Liver (tissue), 8 donors: ENCODE measurements at regions not wholly inside any gene's neighbourhood (a gene's known extent, or its start where the extent isn't known, plus 50 kb on each side); places are given as distances from the start of the nearest gene placed in this dataset.

Experiments
- DNase-seq: peaks from one replicate; pipeline ENCODE4 v3.0.0-alpha.2; 2017; ENCODE audit warnings: low spot score
- H3K27ac ChIP-seq, 2 donors: one replicate each; pipeline ENCODE4 v1.7.0; 2013; ENCODE audit warnings: inconsistent platforms in 2 of 2, low read length in 2 of 2, control low read depth in 1 of 2, low read depth in 1 of 2, mild to moderate bottlenecking in 1 of 2
- H3K27me3 ChIP-seq, 4 donors: one replicate each; pipeline versions ENCODE4 v1.6.1 to v1.7.0; 2013; ENCODE audit warnings: low read length in 3 of 4, inconsistent platforms in 1 of 4, mild to moderate bottlenecking in 1 of 4, moderate library complexity in 1 of 4; ENCODE audit not compliant: control insufficient read depth in 4 of 4, insufficient read depth in 4 of 4
- H3K36me3 ChIP-seq, 4 donors: one replicate each; pipeline versions ENCODE4 v1.6.1 to v1.7.0; 2013; ENCODE audit warnings: low read length in 3 of 4, mild to moderate bottlenecking in 3 of 4, low read depth in 1 of 4, moderate library complexity in 1 of 4; ENCODE audit not compliant: control insufficient read depth in 4 of 4, insufficient read depth in 3 of 4
- H3K4me1 ChIP-seq, 4 donors: one replicate each; pipeline versions ENCODE4 v1.6.1 to v1.7.0; 2013; ENCODE audit warnings: low read length in 3 of 4, mild to moderate bottlenecking in 3 of 4, moderate library complexity in 1 of 4; ENCODE audit not compliant: control insufficient read depth in 4 of 4, insufficient read depth in 4 of 4
- H3K4me3 ChIP-seq, 3 donors: one replicate each; pipeline versions ENCODE4 v1.6.1 to v1.7.0; 2013; ENCODE audit warnings: low read length in 3 of 3, control low read depth in 1 of 3, low read depth in 1 of 3, mild to moderate bottlenecking in 1 of 3
- H3K9ac ChIP-seq, 2 donors: one replicate each; pipeline ENCODE4 v1.7.0; 2013; ENCODE audit warnings: low read length in 2 of 2, mild to moderate bottlenecking in 2 of 2, moderate library complexity in 2 of 2, control low read depth in 1 of 2, low read depth in 1 of 2
- H3K9me3 ChIP-seq, 4 donors: one replicate each; pipeline versions ENCODE4 v1.6.1 to v1.7.0; 2013; ENCODE audit warnings: low read length in 3 of 4; ENCODE audit not compliant: control insufficient read depth in 4 of 4
- EGR1 ChIP-seq, 2 donors: IDR thresholded peaks; 2 replicates each; pipeline ENCODE4 v1.6.1; 2016 to 2018; ENCODE audit warnings: antibody characterized with exemption in 2 of 2, low read depth in 2 of 2
- FOXA1 ChIP-seq: IDR thresholded peaks from 2 replicates; pipeline ENCODE4 v1.6.1; 2016; ENCODE audit warnings: antibody characterized with exemption
- FOXA2 ChIP-seq: IDR thresholded peaks from 2 replicates; pipeline ENCODE4 v1.6.1; 2016; ENCODE audit warnings: antibody characterized with exemption
- GABPA ChIP-seq, 2 donors: IDR thresholded peaks in 1 of 2; conservative IDR thresholded peaks in 1 of 2; 2 replicates each; pipeline ENCODE4 v1.6.1; 2016; ENCODE audit warnings: antibody characterized with exemption in 2 of 2, mild to moderate bottlenecking in 1 of 2, moderate library complexity in 1 of 2
- HNF4A ChIP-seq, 2 donors: conservative IDR thresholded peaks; 2 replicates each; pipeline ENCODE4 v1.6.1; 2016; ENCODE audit warnings: antibody characterized with exemption in 2 of 2, mild to moderate bottlenecking in 2 of 2
- HNF4G ChIP-seq: IDR thresholded peaks from 2 replicates; pipeline ENCODE4 v1.6.1; 2016; ENCODE audit warnings: antibody characterized with exemption
- JUND ChIP-seq, 2 donors: IDR thresholded peaks; 2 replicates each; pipeline ENCODE4 v1.6.1; 2016; ENCODE audit warnings: antibody characterized with exemption in 2 of 2
- NR2F2 ChIP-seq: IDR thresholded peaks from 2 replicates; pipeline ENCODE4 v1.6.1; 2016; ENCODE audit warnings: antibody characterized with exemption
- RAD21 ChIP-seq, 2 donors: IDR thresholded peaks; 2 replicates each; pipeline ENCODE4 v1.6.1; 2016; ENCODE audit warnings: antibody characterized with exemption in 2 of 2, mild to moderate bottlenecking in 2 of 2
- SP1 ChIP-seq: IDR thresholded peaks from 2 replicates; pipeline ENCODE4 v1.6.1; 2018; ENCODE audit warnings: antibody characterized with exemption, mild to moderate bottlenecking
- YY1 ChIP-seq: IDR thresholded peaks from 2 replicates; pipeline ENCODE4 v1.6.1; 2016; ENCODE audit warnings: antibody characterized with exemption, mild to moderate bottlenecking
- WGBS: extraction: QIAGEN DNeasy Blood & Tissue Kit; methylation state at CpG from one replicate; pipeline ENCODE4 v1.1.7; 2013; 5-methylcytosine and 5-hydroxymethylcytosine counted together
- TF ChIP-seq, protein P1 (sequence below): IDR thresholded peaks from 2 replicates; pipeline ENCODE4 v1.6.1; 2016; ENCODE audit warnings: antibody characterized with exemption
- TF ChIP-seq, protein P2 (sequence below): IDR thresholded peaks from 2 replicates; pipeline ENCODE4 v1.6.1; 2016; ENCODE audit warnings: antibody characterized with exemption
- TF ChIP-seq, protein P3 (sequence below): fragments of 150-350 bp; IDR thresholded peaks from 2 replicates; pipeline ENCODE4 v1.5.1; 2017; ENCODE audit warnings: improper control_type of control experiment, low read depth, low read length; ENCODE audit not compliant: missing input control
- donor health status: healthy.
- donor health status: healthy.
- donor health status: healthy.
- donor health status: healthy.
- donor health status: healthy.

DNA sequence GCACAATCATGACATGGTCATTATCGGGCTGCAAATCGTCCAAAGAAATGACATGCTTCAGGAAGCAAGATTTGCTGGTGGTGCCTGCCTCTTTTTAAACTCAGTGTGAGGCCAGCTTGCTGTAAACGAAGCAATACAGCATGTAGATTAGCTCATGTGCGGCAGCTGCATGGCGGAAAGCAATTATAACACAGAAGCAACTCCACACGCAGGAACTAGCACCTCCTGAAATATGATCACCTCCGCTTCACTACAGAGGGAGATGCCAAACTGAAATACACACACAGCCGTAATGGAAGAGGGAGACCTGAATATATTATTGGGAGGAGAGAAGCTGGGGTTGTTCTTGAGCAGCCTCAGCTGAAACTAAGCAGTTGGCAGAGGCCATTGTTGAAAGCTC is 312.5 kb downstream of the PSAT1 start:
- TF ChIP-seq, protein P1, sequence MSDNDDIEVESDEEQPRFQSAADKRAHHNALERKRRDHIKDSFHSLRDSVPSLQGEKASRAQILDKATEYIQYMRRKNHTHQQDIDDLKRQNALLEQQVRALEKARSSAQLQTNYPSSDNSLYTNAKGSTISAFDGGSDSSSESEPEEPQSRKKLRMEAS = no peak
- no peak for TF ChIP-seq GABPA (IDR thresholded peaks at IDR 0.05 in 1 of 2, conservative IDR thresholded peaks at IDR 0.05 in 1 of 2)
- 79% methylated on average over 8 of the region's 8 CpGs for WGBS
- H3K27ac ChIP-seq = no peak overlapping the region

DNA sequence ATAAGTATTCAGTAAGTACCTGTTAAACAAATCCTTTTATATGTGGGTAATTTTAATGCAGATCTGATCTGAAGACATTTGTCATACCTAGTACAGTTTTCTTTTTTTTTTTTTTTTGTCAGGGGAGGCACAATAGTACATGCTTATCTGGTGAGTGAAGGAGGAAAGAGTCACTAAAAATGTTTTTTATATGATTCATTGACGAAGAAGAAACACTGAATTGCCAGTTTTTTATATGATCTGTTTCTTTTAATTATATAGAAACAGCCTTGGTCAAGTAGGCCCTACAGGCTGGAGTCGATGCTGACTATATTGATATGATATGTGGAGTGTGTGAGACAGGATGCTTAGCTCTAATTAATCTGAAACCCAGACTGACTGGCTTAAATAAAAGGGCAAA is 315.2 kb downstream of the PSAT1 start:
- H3K9me3 ChIP-seq = no peaks in the 10 kb centered on the region
- DNase-seq = no peak
- TF ChIP-seq, protein P2, sequence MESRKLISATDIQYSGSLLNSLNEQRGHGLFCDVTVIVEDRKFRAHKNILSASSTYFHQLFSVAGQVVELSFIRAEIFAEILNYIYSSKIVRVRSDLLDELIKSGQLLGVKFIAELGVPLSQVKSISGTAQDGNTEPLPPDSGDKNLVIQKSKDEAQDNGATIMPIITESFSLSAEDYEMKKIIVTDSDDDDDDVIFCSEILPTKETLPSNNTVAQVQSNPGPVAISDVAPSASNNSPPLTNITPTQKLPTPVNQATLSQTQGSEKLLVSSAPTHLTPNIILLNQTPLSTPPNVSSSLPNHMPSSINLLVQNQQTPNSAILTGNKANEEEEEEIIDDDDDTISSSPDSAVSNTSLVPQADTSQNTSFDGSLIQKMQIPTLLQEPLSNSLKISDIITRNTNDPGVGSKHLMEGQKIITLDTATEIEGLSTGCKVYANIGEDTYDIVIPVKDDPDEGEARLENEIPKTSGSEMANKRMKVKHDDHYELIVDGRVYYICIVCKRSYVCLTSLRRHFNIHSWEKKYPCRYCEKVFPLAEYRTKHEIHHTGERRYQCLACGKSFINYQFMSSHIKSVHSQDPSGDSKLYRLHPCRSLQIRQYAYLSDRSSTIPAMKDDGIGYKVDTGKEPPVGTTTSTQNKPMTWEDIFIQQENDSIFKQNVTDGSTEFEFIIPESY = no peak
- TF ChIP-seq HNF4G = no peak
- no peak for TF ChIP-seq GABPA (IDR thresholded peaks at IDR 0.05 in 1 of 2, conservative IDR thresholded peaks at IDR 0.05 in 1 of 2)
- TF ChIP-seq FOXA1 = no peak
- no peak for TF ChIP-seq YY1
- no peak for TF ChIP-seq SP1
- TF ChIP-seq NR2F2 = no peak
- no peak for TF ChIP-seq EGR1 (IDR thresholded peaks at IDR 0.05; ENCODE audit: low read depth in 2 of 2)
- no peaks in the 10 kb centered on the region for H3K4me1 ChIP-seq
- H3K36me3 ChIP-seq = no peaks in the 10 kb centered on the region
- no peak overlapping the region for H3K9ac ChIP-seq
- H3K27me3 ChIP-seq = peaks cover 0 to 2% (median 0%) of the 10 kb centered on the region in 4 donors
- H3K27ac ChIP-seq = no peak overlapping the region
- H3K4me3 ChIP-seq = no peak overlapping the region
- WGBS = 74% methylated on average over 2 of the region's 2 CpGs

More for the DNA sequence above, 312.5 kb downstream of the PSAT1 start:
- H3K4me3 ChIP-seq = no peak overlapping the region
- no peak overlapping the region for H3K9ac ChIP-seq
- no peaks in the 10 kb centered on the region for H3K9me3 ChIP-seq
- DNase-seq = no peak
- H3K27me3 ChIP-seq = peaks cover 0 to under 1% (median 0%) of the 10 kb centered on the region in 4 donors
- no peaks in the 10 kb centered on the region for H3K36me3 ChIP-seq
- peaks cover 0 to 3% (median 0%) of the 10 kb centered on the region in 4 donors for H3K4me1 ChIP-seq

DNA sequence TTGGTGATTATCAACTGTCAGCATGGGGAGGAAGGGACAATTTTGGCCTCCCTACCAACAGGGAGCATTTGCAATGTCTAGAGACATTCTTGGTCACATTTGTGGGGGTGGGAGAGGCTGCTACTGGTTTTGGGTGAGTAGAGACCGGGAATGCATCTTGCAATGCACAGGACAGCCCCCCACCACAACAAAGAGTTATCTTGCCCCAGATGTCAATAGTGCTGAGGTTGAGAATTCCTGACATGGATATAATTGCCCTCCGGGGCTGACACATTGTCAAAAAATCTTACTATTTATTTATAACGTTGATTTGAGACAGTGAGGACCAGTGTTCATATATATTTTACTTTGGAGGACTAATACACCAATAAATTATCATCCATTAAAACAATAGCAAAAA is 316.1 kb downstream of the PSAT1 start:
- no peak for DNase-seq
- Histone ChIP-seq H3K27ac (no peak overlapping the region), H3K4me3 (no peak overlapping the region), H3K27me3 (peaks cover 0 to 2% (median 0%) of the 10 kb centered on the region in 4 donors), H3K9me3 (no peaks in the 10 kb centered on the region), H3K9ac (no peak overlapping the region), H3K4me1 (no peaks in the 10 kb centered on the region), H3K36me3 (no peaks in the 10 kb centered on the region)
- TF ChIP-seq HNF4G = no peak
- TF ChIP-seq, protein P3, sequence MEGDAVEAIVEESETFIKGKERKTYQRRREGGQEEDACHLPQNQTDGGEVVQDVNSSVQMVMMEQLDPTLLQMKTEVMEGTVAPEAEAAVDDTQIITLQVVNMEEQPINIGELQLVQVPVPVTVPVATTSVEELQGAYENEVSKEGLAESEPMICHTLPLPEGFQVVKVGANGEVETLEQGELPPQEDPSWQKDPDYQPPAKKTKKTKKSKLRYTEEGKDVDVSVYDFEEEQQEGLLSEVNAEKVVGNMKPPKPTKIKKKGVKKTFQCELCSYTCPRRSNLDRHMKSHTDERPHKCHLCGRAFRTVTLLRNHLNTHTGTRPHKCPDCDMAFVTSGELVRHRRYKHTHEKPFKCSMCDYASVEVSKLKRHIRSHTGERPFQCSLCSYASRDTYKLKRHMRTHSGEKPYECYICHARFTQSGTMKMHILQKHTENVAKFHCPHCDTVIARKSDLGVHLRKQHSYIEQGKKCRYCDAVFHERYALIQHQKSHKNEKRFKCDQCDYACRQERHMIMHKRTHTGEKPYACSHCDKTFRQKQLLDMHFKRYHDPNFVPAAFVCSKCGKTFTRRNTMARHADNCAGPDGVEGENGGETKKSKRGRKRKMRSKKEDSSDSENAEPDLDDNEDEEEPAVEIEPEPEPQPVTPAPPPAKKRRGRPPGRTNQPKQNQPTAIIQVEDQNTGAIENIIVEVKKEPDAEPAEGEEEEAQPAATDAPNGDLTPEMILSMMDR = no peak
- no peak for TF ChIP-seq JUND (IDR thresholded peaks at IDR 0.05)
- no peak for TF ChIP-seq EGR1 (IDR thresholded peaks at IDR 0.05; ENCODE audit: low read depth in 2 of 2)
- TF ChIP-seq FOXA2 = no peak
- TF ChIP-seq RAD21 (IDR thresholded peaks at IDR 0.05) = no peak
- TF ChIP-seq HNF4A (conservative IDR thresholded peaks at IDR 0.05) = no peak
- 78% methylated on average over 3 of the region's 3 CpGs for WGBS
